ENCODE measurements at regions not wholly inside any gene's neighbourhood (a gene's known extent, or its start where the extent isn't known, plus 50 kb on each side); places are given as distances from the start of the nearest gene placed in this dataset.

- no peaks in the 10 kb centered on the region for H3K36me3 ChIP-seq (ENCODE audit: control insufficient read depth in 2 of 2, insufficient read depth in 2 of 2, low read length in 2 of 2)
- no peaks in the 10 kb centered on the region for H3K4me1 ChIP-seq (ENCODE audit: control insufficient read depth, insufficient read depth, low read length)
- H3K9ac ChIP-seq (ENCODE audit: low read length in 2 of 2), result no peak overlapping the region
- H3K27me3 ChIP-seq (ENCODE audit: control insufficient read depth in 1 of 2, insufficient read depth in 2 of 2, low read length in 2 of 2), result no peaks in the 10 kb centered on the region
- no peaks in the 10 kb centered on the region for H3K9me3 ChIP-seq (ENCODE audit: control insufficient read depth in 2 of 2, low read length in 2 of 2)
- H3K27ac ChIP-seq (ENCODE audit: low read length), result no peak overlapping the region
- H3K4me3 ChIP-seq (ENCODE audit: low read length in 2 of 2), result no peak overlapping the region
Measured at GRCh38 chr13:40002016-40002415, 346.6 kb downstream of the COG6 start.

GRCh38 chr13:40013554-40013953 lies 358.1 kb downstream of the COG6 start:
- H3K9me3 ChIP-seq (ENCODE audit: control insufficient read depth in 2 of 2, low read length in 2 of 2), result no peaks in the 10 kb centered on the region
- no peak overlapping the region for H3K9ac ChIP-seq (ENCODE audit: low read length in 2 of 2)
- H3K27me3 ChIP-seq (ENCODE audit: control insufficient read depth in 1 of 2, insufficient read depth in 2 of 2, low read length in 2 of 2), result peaks cover 0 to 3% of the 10 kb centered on the region in 2 donors

GRCh38 chr13:40016953-40017660 lies 361.6 kb downstream of the COG6 start:
- Histone ChIP-seq H3K9ac (ENCODE audit: low read length in 2 of 2) (no peak overlapping the region), H3K27me3 (ENCODE audit: control insufficient read depth in 1 of 2, insufficient read depth in 2 of 2, low read length in 2 of 2) (peaks cover 0 to under 1% of the 10 kb centered on the region in 2 donors), H3K36me3 (ENCODE audit: control insufficient read depth in 2 of 2, insufficient read depth in 2 of 2, low read length in 2 of 2) (no peaks in the 10 kb centered on the region), H3K4me3 (ENCODE audit: low read length in 2 of 2) (no peak overlapping the region), H3K27ac (ENCODE audit: low read length) (no peak overlapping the region), H3K4me1 (ENCODE audit: control insufficient read depth, insufficient read depth, low read length) (no peaks in the 10 kb centered on the region), H3K9me3 (ENCODE audit: control insufficient read depth in 2 of 2, low read length in 2 of 2) (no peaks in the 10 kb centered on the region)

More at GRCh38 chr13:40013554-40013953, 358.1 kb downstream of the COG6 start:
- Histone ChIP-seq H3K36me3 (ENCODE audit: control insufficient read depth in 2 of 2, insufficient read depth in 2 of 2, low read length in 2 of 2) (no peaks in the 10 kb centered on the region), H3K4me1 (ENCODE audit: control insufficient read depth, insufficient read depth, low read length) (no peaks in the 10 kb centered on the region), H3K27ac (ENCODE audit: low read length) (no peak overlapping the region), H3K4me3 (ENCODE audit: low read length in 2 of 2) (no peak overlapping the region)

GRCh38 chr13:40017662-40018262 lies 362.3 kb downstream of the COG6 start:
- Histone ChIP-seq H3K4me1 (ENCODE audit: control insufficient read depth, insufficient read depth, low read length) (no peaks in the 10 kb centered on the region), H3K27me3 (ENCODE audit: control insufficient read depth in 1 of 2, insufficient read depth in 2 of 2, low read length in 2 of 2) (no peaks in the 10 kb centered on the region), H3K27ac (ENCODE audit: low read length) (no peak overlapping the region), H3K4me3 (ENCODE audit: low read length in 2 of 2) (no peak overlapping the region), H3K9ac (ENCODE audit: low read length in 2 of 2) (no peak overlapping the region), H3K9me3 (ENCODE audit: control insufficient read depth in 2 of 2, low read length in 2 of 2) (no peaks in the 10 kb centered on the region), H3K36me3 (ENCODE audit: control insufficient read depth in 2 of 2, insufficient read depth in 2 of 2, low read length in 2 of 2) (no peaks in the 10 kb centered on the region)

GRCh38 chr13:40023595-40024203 lies 368.2 kb downstream of the COG6 start:
- H3K9ac ChIP-seq (ENCODE audit: low read length in 2 of 2), result no peak overlapping the region
- peaks cover 0 to 3% of the 10 kb centered on the region in 2 donors for H3K9me3 ChIP-seq (ENCODE audit: control insufficient read depth in 2 of 2, low read length in 2 of 2)
- no peaks in the 10 kb centered on the region for H3K36me3 ChIP-seq (ENCODE audit: control insufficient read depth in 2 of 2, insufficient read depth in 2 of 2, low read length in 2 of 2)
- H3K4me3 ChIP-seq (ENCODE audit: low read length in 2 of 2), result no peak overlapping the region
- no peaks in the 10 kb centered on the region for H3K4me1 ChIP-seq (ENCODE audit: control insufficient read depth, insufficient read depth, low read length)
- H3K27ac ChIP-seq (ENCODE audit: low read length), result no peak overlapping the region
- H3K27me3 ChIP-seq (ENCODE audit: control insufficient read depth in 1 of 2, insufficient read depth in 2 of 2, low read length in 2 of 2), result no peaks in the 10 kb centered on the region

- H3K4me1 ChIP-seq (ENCODE audit: control insufficient read depth, insufficient read depth, low read length), result no peaks in the 10 kb centered on the region
- H3K36me3 ChIP-seq (ENCODE audit: control insufficient read depth in 2 of 2, insufficient read depth in 2 of 2, low read length in 2 of 2), result no peaks in the 10 kb centered on the region
- no peaks in the 10 kb centered on the region for H3K27me3 ChIP-seq (ENCODE audit: control insufficient read depth in 1 of 2, insufficient read depth in 2 of 2, low read length in 2 of 2)
- no peak overlapping the region for H3K9ac ChIP-seq (ENCODE audit: low read length in 2 of 2)
- no peak overlapping the region for H3K27ac ChIP-seq (ENCODE audit: low read length)
- peaks cover 0 to 3% of the 10 kb centered on the region in 2 donors for H3K9me3 ChIP-seq (ENCODE audit: control insufficient read depth in 2 of 2, low read length in 2 of 2)
- no peak overlapping the region for H3K4me3 ChIP-seq (ENCODE audit: low read length in 2 of 2)
Measured at GRCh38 chr13:40024204-40024966, 368.9 kb downstream of the COG6 start.

- no peak overlapping the region for H3K27ac ChIP-seq (ENCODE audit: low read length)
- H3K4me3 ChIP-seq (ENCODE audit: low read length in 2 of 2), result no peak overlapping the region
Measured at GRCh38 chr13:40024967-40025714, 369.7 kb downstream of the COG6 start.

GRCh38 chr13:40026174-40026585 lies 370.7 kb downstream of the COG6 start:
- Histone ChIP-seq H3K27me3 (ENCODE audit: control insufficient read depth in 1 of 2, insufficient read depth in 2 of 2, low read length in 2 of 2) (no peaks in the 10 kb centered on the region), H3K9me3 (ENCODE audit: control insufficient read depth in 2 of 2, low read length in 2 of 2) (peaks cover 0 to 3% of the 10 kb centered on the region in 2 donors), H3K36me3 (ENCODE audit: control insufficient read depth in 2 of 2, insufficient read depth in 2 of 2, low read length in 2 of 2) (no peaks in the 10 kb centered on the region), H3K9ac (ENCODE audit: low read length in 2 of 2) (no peak overlapping the region), H3K27ac (ENCODE audit: low read length) (no peak overlapping the region), H3K4me3 (ENCODE audit: low read length in 2 of 2) (no peak overlapping the region), H3K4me1 (ENCODE audit: control insufficient read depth, insufficient read depth, low read length) (no peaks in the 10 kb centered on the region)

More at GRCh38 chr13:40024967-40025714, 369.7 kb downstream of the COG6 start:
- H3K27me3 ChIP-seq (ENCODE audit: control insufficient read depth in 1 of 2, insufficient read depth in 2 of 2, low read length in 2 of 2), result no peaks in the 10 kb centered on the region
- no peaks in the 10 kb centered on the region for H3K4me1 ChIP-seq (ENCODE audit: control insufficient read depth, insufficient read depth, low read length)
- no peaks in the 10 kb centered on the region for H3K36me3 ChIP-seq (ENCODE audit: control insufficient read depth in 2 of 2, insufficient read depth in 2 of 2, low read length in 2 of 2)
- no peak overlapping the region for H3K9ac ChIP-seq (ENCODE audit: low read length in 2 of 2)
- peaks cover 0 to 3% of the 10 kb centered on the region in 2 donors for H3K9me3 ChIP-seq (ENCODE audit: control insufficient read depth in 2 of 2, low read length in 2 of 2)

- Histone ChIP-seq H3K9me3 (ENCODE audit: control insufficient read depth in 2 of 2, low read length in 2 of 2) (peaks cover 0 to 3% of the 10 kb centered on the region in 2 donors), H3K4me3 (ENCODE audit: low read length in 2 of 2) (no peak overlapping the region), H3K27me3 (ENCODE audit: control insufficient read depth in 1 of 2, insufficient read depth in 2 of 2, low read length in 2 of 2) (no peaks in the 10 kb centered on the region), H3K27ac (ENCODE audit: low read length) (no peak overlapping the region), H3K36me3 (ENCODE audit: control insufficient read depth in 2 of 2, insufficient read depth in 2 of 2, low read length in 2 of 2) (no peaks in the 10 kb centered on the region), H3K4me1 (ENCODE audit: control insufficient read depth, insufficient read depth, low read length) (no peaks in the 10 kb centered on the region), H3K9ac (ENCODE audit: low read length in 2 of 2) (no peak overlapping the region)
Measured at GRCh38 chr13:40026741-40027140, 371.3 kb downstream of the COG6 start.

- no peak overlapping the region for H3K9ac ChIP-seq (ENCODE audit: low read length in 2 of 2)
- H3K4me3 ChIP-seq (ENCODE audit: low read length in 2 of 2), result no peak overlapping the region
- H3K4me1 ChIP-seq (ENCODE audit: control insufficient read depth, insufficient read depth, low read length), result no peaks in the 10 kb centered on the region
- H3K27me3 ChIP-seq (ENCODE audit: control insufficient read depth in 1 of 2, insufficient read depth in 2 of 2, low read length in 2 of 2), result no peaks in the 10 kb centered on the region
- H3K27ac ChIP-seq (ENCODE audit: low read length), result no peak overlapping the region
- H3K9me3 ChIP-seq (ENCODE audit: control insufficient read depth in 2 of 2, low read length in 2 of 2), result peaks cover 0 to 3% of the 10 kb centered on the region in 2 donors
- no peaks in the 10 kb centered on the region for H3K36me3 ChIP-seq (ENCODE audit: control insufficient read depth in 2 of 2, insufficient read depth in 2 of 2, low read length in 2 of 2)
Measured at GRCh38 chr13:40028446-40028845, 373.0 kb downstream of the COG6 start.
